DOHH2 (cell line): ENCODE measurements at regions not wholly inside any gene's neighbourhood (a gene's known extent, or its start where the extent isn't known, plus 50 kb on each side); places are given as distances from the start of the nearest gene placed in this dataset.

Experiments used
- H3F3A ChIP-seq: fragments of 200-600 bp; sonication (generic), shearing (Covaris generic); 2 replicates; pipeline ENCODE4 v1.6.0; 2016; ENCODE audit warnings: antibody characterized with exemption, mild to moderate bottlenecking; ENCODE audit not compliant: control insufficient read depth, insufficient read depth
- H3K27ac ChIP-seq: fragments of 200-600 bp; sonication (generic); 2 replicates; pipeline ENCODE4 v1.5.1; 2014; ENCODE audit warnings: low read depth, mild to moderate bottlenecking, low read length, moderate library complexity
- H3K27me3 ChIP-seq: fragments of 200-600 bp; sonication (generic); 2 replicates; pipeline ENCODE4 v1.6.1; 2014; ENCODE audit warnings: mild to moderate bottlenecking, low read length, mixed read lengths; ENCODE audit not compliant: control insufficient read depth
- H3K36me3 ChIP-seq: fragments of 200-600 bp; sonication (generic); 2 replicates; pipeline ENCODE4 v1.6.1; 2014; ENCODE audit warnings: mild to moderate bottlenecking, low read length, moderate library complexity, mixed read lengths; ENCODE audit not compliant: control insufficient read depth
- H3K4me1 ChIP-seq: fragments of 200-600 bp; sonication (generic); 2 replicates; pipeline ENCODE4 v1.6.1; 2014; ENCODE audit warnings: mild to moderate bottlenecking, low read length, mixed read lengths; ENCODE audit not compliant: control insufficient read depth
- H3K4me2 ChIP-seq: fragments of 200-600 bp; sonication (generic); 2 replicates; pipeline ENCODE4 v1.6.0; 2014; ENCODE audit warnings: mild to moderate bottlenecking, low read length, moderate library complexity
- H3K4me3 ChIP-seq: fragments of 200-600 bp; sonication (generic); 2 replicates; pipeline ENCODE4 v1.5.1; 2014; ENCODE audit warnings: mild to moderate bottlenecking, low read length, mixed read lengths
- H3K79me2 ChIP-seq: fragments of 200-600 bp; sonication (generic); 2 replicates; pipeline ENCODE4 v1.6.1; 2014; ENCODE audit warnings: mild to moderate bottlenecking, low read length, mixed read lengths; ENCODE audit not compliant: control insufficient read depth
- H3K9me2 ChIP-seq: fragments of 200-600 bp; sonication (generic); replicated peaks from 2 replicates; pipeline ENCODE4 v1.6.1; 2014; ENCODE audit warnings: mild to moderate bottlenecking, low read length, mixed read lengths; ENCODE audit not compliant: control insufficient read depth
- H3K9me3 ChIP-seq: fragments of 200-600 bp; sonication (generic); 2 replicates; pipeline ENCODE4 v1.6.1; 2014; ENCODE audit warnings: antibody characterized with exemption, low read length, mixed read lengths; ENCODE audit not compliant: control insufficient read depth, insufficient read depth
- H4K20me1 ChIP-seq: fragments of 200-600 bp; sonication (generic); 2 replicates; pipeline ENCODE4 v1.6.0; 2014; ENCODE audit warnings: low read depth, mild to moderate bottlenecking, antibody characterized with exemption, low read length, moderate library complexity; ENCODE audit not compliant: control insufficient read depth, insufficient read depth
- CTCF ChIP-seq: fragments of 200-600 bp; sonication (generic); IDR thresholded peaks from one replicate; pipeline ENCODE4 v1.5.1; 2014; ENCODE audit warnings: antibody characterized with exemption, mild to moderate bottlenecking, low read depth, low read length; ENCODE audit not compliant: poor library complexity, severe bottlenecking
- EZH2phosphoT487 ChIP-seq: fragments of 200-600 bp; sonication (generic); IDR thresholded peaks from 2 replicates; pipeline ENCODE4 v1.6.1; 2017; ENCODE audit warnings: borderline replicate concordance, mild to moderate bottlenecking, antibody characterized with exemption, low read length, moderate library complexity, mixed read lengths

GRCh38 chr13:37947419-37948140, 78.0 kb upstream of the TRPC4 start:
- no peak overlapping the region for H3K27ac ChIP-seq
- no peaks in the 10 kb centered on the region for H3K36me3 ChIP-seq
- TF ChIP-seq CTCF = no peak
- no peak for TF ChIP-seq EZH2phosphoT487
- H3K9me3 ChIP-seq = no peaks in the 10 kb centered on the region
- no peaks in the 10 kb centered on the region for H3K79me2 ChIP-seq
- H4K20me1 ChIP-seq = no peaks in the 10 kb centered on the region
- no peaks in the 10 kb centered on the region for H3K4me1 ChIP-seq
- H3K4me2 ChIP-seq = no peak overlapping the region
- H3K9me2 ChIP-seq = no peaks in the 10 kb centered on the region
- H3K27me3 ChIP-seq = no peaks in the 10 kb centered on the region
- no peaks in the 10 kb centered on the region for H3F3A ChIP-seq
- no peak overlapping the region for H3K4me3 ChIP-seq

GRCh38 chr13:37945651-37946575, 76.3 kb upstream of the TRPC4 start:
- Histone ChIP-seq H3K9me3 (no peaks in the 10 kb centered on the region), H3K4me1 (no peaks in the 10 kb centered on the region), H3K9me2 (no peaks in the 10 kb centered on the region), H4K20me1 (no peaks in the 10 kb centered on the region), H3K4me3 (no peak overlapping the region), H3F3A (no peaks in the 10 kb centered on the region), H3K36me3 (no peaks in the 10 kb centered on the region), H3K27ac (no peak overlapping the region), H3K27me3 (no peaks in the 10 kb centered on the region), H3K79me2 (no peaks in the 10 kb centered on the region), H3K4me2 (no peak overlapping the region)
- TF ChIP-seq EZH2phosphoT487 (no peak), CTCF (no peak)

GRCh38 chr13:37944869-37945442, 75.4 kb upstream of the TRPC4 start:
- Histone ChIP-seq H3K79me2 (no peaks in the 10 kb centered on the region), H3K4me2 (no peak overlapping the region), H3K9me3 (no peaks in the 10 kb centered on the region), H3K4me1 (no peaks in the 10 kb centered on the region), H3K27me3 (no peaks in the 10 kb centered on the region), H4K20me1 (no peaks in the 10 kb centered on the region), H3K36me3 (no peaks in the 10 kb centered on the region), H3K9me2 (no peaks in the 10 kb centered on the region), H3F3A (no peaks in the 10 kb centered on the region), H3K4me3 (no peak overlapping the region), H3K27ac (no peak overlapping the region)
- TF ChIP-seq CTCF = no peak
- TF ChIP-seq EZH2phosphoT487 = no peak
